Testis (tissue), 2 donors: ENCODE measurements at regions not wholly inside any gene's neighbourhood (a gene's known extent, or its start where the extent isn't known, plus 50 kb on each side); places are given as distances from the start of the nearest gene placed in this dataset.

Experiments
- CTCF ChIP-seq, 3 experiments: fragments of 450-650 bp in 2 of 3; fragments of 200-600 bp in 1 of 3; sonication (generic) in 1 of 3; IDR thresholded peaks; one replicate each; pipeline ENCODE4 v1.5.1; 2016 to 2019; ENCODE audit warnings: antibody characterized with exemption in 3 of 3, mild to moderate bottlenecking in 2 of 3, moderate library complexity in 1 of 3
- POLR2A ChIP-seq: fragments of 450-650 bp; IDR thresholded peaks from one replicate; pipeline ENCODE4 v1.6.1; 2017; ENCODE audit warnings: antibody characterized with exemption, mild to moderate bottlenecking, moderate library complexity

- TF ChIP-seq CTCF (IDR thresholded peaks at IDR 0.05) (no peak), POLR2A (no peak)
Measured at GRCh38 chr2:56713978-56714377, 530.2 kb downstream of the CCDC85A start.
